ENCODE measurements at regions not wholly inside any gene's neighbourhood (a gene's known extent, or its start where the extent isn't known, plus 50 kb on each side); places are given as distances from the start of the nearest gene placed in this dataset.

DNA sequence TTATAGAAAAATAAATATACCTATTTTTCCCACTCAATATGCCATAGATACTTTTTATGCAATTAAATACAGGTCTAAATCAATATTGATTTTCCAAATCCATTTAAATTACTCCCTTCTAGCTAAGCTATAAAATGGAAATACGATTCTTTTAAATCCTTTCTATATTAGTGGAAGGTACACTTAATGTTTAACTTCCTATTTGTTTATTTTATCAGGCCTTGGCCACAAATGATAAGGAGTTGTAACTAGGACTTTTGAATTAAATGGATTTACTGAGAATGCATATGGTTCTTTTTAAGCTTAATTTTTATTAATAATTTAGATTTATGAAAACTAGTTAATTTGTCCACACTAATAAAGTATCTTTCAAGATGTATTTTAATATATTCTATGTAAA lies 517.0 kb upstream of the CHD1 start:
- no peak overlapping the region for H3K27ac Mint-ChIP-seq
- CTCF ChIA-PET, result no interaction called here
- TF ChIP-seq, protein P1, sequence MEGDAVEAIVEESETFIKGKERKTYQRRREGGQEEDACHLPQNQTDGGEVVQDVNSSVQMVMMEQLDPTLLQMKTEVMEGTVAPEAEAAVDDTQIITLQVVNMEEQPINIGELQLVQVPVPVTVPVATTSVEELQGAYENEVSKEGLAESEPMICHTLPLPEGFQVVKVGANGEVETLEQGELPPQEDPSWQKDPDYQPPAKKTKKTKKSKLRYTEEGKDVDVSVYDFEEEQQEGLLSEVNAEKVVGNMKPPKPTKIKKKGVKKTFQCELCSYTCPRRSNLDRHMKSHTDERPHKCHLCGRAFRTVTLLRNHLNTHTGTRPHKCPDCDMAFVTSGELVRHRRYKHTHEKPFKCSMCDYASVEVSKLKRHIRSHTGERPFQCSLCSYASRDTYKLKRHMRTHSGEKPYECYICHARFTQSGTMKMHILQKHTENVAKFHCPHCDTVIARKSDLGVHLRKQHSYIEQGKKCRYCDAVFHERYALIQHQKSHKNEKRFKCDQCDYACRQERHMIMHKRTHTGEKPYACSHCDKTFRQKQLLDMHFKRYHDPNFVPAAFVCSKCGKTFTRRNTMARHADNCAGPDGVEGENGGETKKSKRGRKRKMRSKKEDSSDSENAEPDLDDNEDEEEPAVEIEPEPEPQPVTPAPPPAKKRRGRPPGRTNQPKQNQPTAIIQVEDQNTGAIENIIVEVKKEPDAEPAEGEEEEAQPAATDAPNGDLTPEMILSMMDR (IDR thresholded peaks at IDR 0.05), result no peak
- no peak for TF ChIP-seq PRRX2 (CRISPR knock-in tag; IDR thresholded peaks at IDR 0.05)
- TF ChIP-seq JUN (CRISPR knock-in tag; IDR thresholded peaks at IDR 0.05), result no peak
- no peak for TF ChIP-seq EMX1 (CRISPR knock-in tag; IDR thresholded peaks at IDR 0.05)
- TF ChIP-seq, protein P2, sequence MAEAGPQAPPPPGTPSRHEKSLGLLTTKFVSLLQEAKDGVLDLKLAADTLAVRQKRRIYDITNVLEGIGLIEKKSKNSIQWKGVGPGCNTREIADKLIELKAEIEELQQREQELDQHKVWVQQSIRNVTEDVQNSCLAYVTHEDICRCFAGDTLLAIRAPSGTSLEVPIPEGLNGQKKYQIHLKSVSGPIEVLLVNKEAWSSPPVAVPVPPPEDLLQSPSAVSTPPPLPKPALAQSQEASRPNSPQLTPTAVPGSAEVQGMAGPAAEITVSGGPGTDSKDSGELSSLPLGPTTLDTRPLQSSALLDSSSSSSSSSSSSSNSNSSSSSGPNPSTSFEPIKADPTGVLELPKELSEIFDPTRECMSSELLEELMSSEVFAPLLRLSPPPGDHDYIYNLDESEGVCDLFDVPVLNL (CRISPR knock-in tag; IDR thresholded peaks at IDR 0.05; ENCODE audit: borderline replicate concordance, low read depth), result no peak
- TF ChIP-seq HMGXB4 (CRISPR knock-in tag; IDR thresholded peaks at IDR 0.05), result no peak
- TF ChIP-seq JAZF1 (CRISPR knock-in tag; IDR thresholded peaks at IDR 0.05), result no peak
- DNase-seq (ENCODE audit: low spot score) (no peak), ATAC-seq (no peak)
- no peaks in the 10 kb centered on the region for H3K9me3 Mint-ChIP-seq
- H3K27me3 Mint-ChIP-seq (ENCODE audit: low read depth), result no peaks in the 10 kb centered on the region
- H3K4me1 Mint-ChIP-seq, result 0 out of 2 replicates have a peak, but pooled peaks cover 3% of the 10 kb centered on the region
- no peaks in the 10 kb centered on the region for H3K36me3 Mint-ChIP-seq
- POLR2A ChIA-PET, result no interaction called here
- no peak overlapping the region for H3K4me3 Mint-ChIP-seq

DNA sequence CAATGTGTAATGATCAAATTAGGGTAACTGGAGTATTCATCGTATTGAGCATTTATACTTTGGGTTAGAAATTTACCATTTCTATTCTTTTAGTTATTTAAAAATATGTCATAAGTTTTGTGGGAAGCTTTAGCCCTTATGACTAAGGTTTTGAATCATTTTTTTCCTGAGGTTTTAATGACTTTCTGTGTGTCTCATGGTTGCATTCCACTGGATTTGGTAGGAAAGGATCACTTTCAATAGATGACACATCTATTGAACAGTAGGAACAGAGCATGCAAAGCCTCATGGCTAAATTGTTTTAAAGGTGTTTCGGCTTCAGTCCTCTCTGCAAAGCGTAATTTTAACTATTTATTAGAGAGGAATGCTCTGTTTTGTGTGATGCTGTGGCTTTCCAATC lies 512.4 kb upstream of the CHD1 start:
- POLR2A ChIA-PET, result no interaction called here
- Mint-ChIP-seq H3K9me3 (no peaks in the 10 kb centered on the region), H3K27ac (no peak overlapping the region), H3K4me3 (no peak overlapping the region), H3K4me1 (0 out of 2 replicates have a peak, but pooled peaks cover 3% of the 10 kb centered on the region), H3K27me3 (ENCODE audit: low read depth) (no peaks in the 10 kb centered on the region), H3K36me3 (no peaks in the 10 kb centered on the region)
- TF ChIP-seq ZNF232 (CRISPR knock-in tag; IDR thresholded peaks at IDR 0.05), result no peak
- TF ChIP-seq NR3C1 (CRISPR knock-in tag; conservative IDR thresholded peaks at IDR 0.05; ENCODE audit: low read depth), result no peak
- TF ChIP-seq MYBL2 (CRISPR knock-in tag; IDR thresholded peaks at IDR 0.05), result no peak
- TF ChIP-seq E2F5 (CRISPR knock-in tag; IDR thresholded peaks at IDR 0.05), result no peak
- no peak for TF ChIP-seq ZNF423 (CRISPR knock-in tag; IDR thresholded peaks at IDR 0.05)
- TF ChIP-seq HMGXB4 (CRISPR knock-in tag; IDR thresholded peaks at IDR 0.05), result no peak
- TF ChIP-seq, protein P3, sequence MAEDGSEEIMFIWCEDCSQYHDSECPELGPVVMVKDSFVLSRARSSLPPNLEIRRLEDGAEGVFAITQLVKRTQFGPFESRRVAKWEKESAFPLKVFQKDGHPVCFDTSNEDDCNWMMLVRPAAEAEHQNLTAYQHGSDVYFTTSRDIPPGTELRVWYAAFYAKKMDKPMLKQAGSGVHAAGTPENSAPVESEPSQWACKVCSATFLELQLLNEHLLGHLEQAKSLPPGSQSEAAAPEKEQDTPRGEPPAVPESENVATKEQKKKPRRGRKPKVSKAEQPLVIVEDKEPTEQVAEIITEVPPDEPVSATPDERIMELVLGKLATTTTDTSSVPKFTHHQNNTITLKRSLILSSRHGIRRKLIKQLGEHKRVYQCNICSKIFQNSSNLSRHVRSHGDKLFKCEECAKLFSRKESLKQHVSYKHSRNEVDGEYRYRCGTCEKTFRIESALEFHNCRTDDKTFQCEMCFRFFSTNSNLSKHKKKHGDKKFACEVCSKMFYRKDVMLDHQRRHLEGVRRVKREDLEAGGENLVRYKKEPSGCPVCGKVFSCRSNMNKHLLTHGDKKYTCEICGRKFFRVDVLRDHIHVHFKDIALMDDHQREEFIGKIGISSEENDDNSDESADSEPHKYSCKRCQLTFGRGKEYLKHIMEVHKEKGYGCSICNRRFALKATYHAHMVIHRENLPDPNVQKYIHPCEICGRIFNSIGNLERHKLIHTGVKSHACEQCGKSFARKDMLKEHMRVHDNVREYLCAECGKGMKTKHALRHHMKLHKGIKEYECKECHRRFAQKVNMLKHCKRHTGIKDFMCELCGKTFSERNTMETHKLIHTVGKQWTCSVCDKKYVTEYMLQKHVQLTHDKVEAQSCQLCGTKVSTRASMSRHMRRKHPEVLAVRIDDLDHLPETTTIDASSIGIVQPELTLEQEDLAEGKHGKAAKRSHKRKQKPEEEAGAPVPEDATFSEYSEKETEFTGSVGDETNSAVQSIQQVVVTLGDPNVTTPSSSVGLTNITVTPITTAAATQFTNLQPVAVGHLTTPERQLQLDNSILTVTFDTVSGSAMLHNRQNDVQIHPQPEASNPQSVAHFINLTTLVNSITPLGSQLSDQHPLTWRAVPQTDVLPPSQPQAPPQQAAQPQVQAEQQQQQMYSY (CRISPR knock-in tag; IDR thresholded peaks at IDR 0.05), result no peak
- no peak for TF ChIP-seq FOXJ3 (CRISPR knock-in tag; IDR thresholded peaks at IDR 0.05; ENCODE audit: borderline replicate concordance)
- DNase-seq (ENCODE audit: low spot score) (no peak), ATAC-seq (no peak)
- CTCF ChIA-PET, result no interaction called here

Data from WTC11 (cell line).